ENCODE measurements at regions not wholly inside any gene's neighbourhood (a gene's known extent, or its start where the extent isn't known, plus 50 kb on each side); places are given as distances from the start of the nearest gene placed in this dataset.

DNA sequence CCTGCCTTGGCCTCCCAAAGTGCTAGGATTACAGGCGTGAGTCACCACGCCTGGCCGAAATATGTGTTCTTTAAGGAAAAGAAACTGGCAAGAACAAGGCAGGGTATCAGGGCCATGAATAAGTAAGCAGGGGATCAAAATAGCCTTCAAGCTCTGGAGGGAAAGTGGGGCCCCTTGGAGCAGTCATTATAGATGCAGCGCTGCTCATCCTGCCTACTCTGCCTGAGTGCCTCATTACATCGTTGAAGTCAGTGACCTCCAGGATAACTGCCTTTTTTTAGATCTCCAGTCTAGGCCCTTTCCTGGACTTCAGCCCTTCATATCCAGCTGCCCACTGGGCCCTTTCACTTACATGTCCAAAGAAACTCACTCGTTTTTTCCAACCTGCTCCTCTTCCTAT, 69.8 kb upstream of the PPM1B start:
- Mint-ChIP-seq H3K27me3 (ENCODE audit: low read depth) (peaks cover 2% of the 10 kb centered on the region), H3K36me3 (no peaks in the 10 kb centered on the region), H3K27ac (no peak overlapping the region), H3K9me3 (peaks cover 4% of the 10 kb centered on the region), H3K4me1 (no peaks in the 10 kb centered on the region), H3K4me3 (no peak overlapping the region)
- TF ChIP-seq CTCF (IDR thresholded peaks at IDR 0.05; ENCODE audit: unreplicated experiment), result no peak
- DNase-seq (ENCODE audit: low spot score in 2 of 2, unreplicated experiment in 2 of 2), result no peak

DNA sequence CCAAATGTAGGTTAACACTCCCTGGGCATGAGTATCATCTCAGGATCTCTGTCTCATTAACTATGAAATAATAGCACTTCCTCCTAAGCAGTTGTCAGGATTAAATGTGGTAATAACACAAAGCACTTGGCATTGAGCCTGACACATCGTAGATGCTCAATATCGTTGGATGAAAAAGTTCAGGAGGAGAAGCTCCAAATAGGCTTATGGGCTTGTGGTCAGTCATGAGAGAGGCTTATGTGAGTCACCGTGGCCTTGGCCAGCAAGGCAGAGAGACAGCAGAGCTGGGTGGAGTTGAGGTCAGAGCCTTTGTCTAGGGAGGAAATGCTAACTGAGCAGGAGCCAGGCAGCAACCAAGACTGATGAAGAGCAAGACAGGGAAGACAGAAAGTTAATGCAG, 68.3 kb upstream of the PPM1B start:
- no peak for TF ChIP-seq CTCF (IDR thresholded peaks at IDR 0.05; ENCODE audit: unreplicated experiment)
- no peak overlapping the region for H3K4me3 Mint-ChIP-seq
- H3K4me1 Mint-ChIP-seq, result no peaks in the 10 kb centered on the region
- no peaks in the 10 kb centered on the region for H3K36me3 Mint-ChIP-seq
- no peak overlapping the region for H3K27ac Mint-ChIP-seq
- DNase-seq (ENCODE audit: low spot score in 2 of 2, unreplicated experiment in 2 of 2), result no peak
- H3K27me3 Mint-ChIP-seq (ENCODE audit: low read depth), result peaks cover 2% of the 10 kb centered on the region
- peaks cover 4% of the 10 kb centered on the region for H3K9me3 Mint-ChIP-seq

GRCh38 chr2:44101246-44101645, 67.4 kb upstream of the PPM1B start:
- no peaks in the 10 kb centered on the region for H3K4me1 Mint-ChIP-seq
- no peak for TF ChIP-seq CTCF (IDR thresholded peaks at IDR 0.05; ENCODE audit: unreplicated experiment)
- no peaks in the 10 kb centered on the region for H3K36me3 Mint-ChIP-seq
- no peak for DNase-seq (ENCODE audit: low spot score in 2 of 2, unreplicated experiment in 2 of 2)
- H3K27me3 Mint-ChIP-seq (ENCODE audit: low read depth), result peaks cover 2% of the 10 kb centered on the region
- H3K4me3 Mint-ChIP-seq, result no peak overlapping the region
- H3K27ac Mint-ChIP-seq, result no peak overlapping the region
- peaks cover 4% of the 10 kb centered on the region for H3K9me3 Mint-ChIP-seq

- H3K9me3 Mint-ChIP-seq, result peaks cover 4% of the 10 kb centered on the region
These were observed 65.7 kb upstream of the PPM1B start for GRCh38 chr2:44102790-44103562.

GRCh38 chr2:44103639-44104038, 65.0 kb upstream of the PPM1B start:
- TF ChIP-seq CTCF (IDR thresholded peaks at IDR 0.05; ENCODE audit: unreplicated experiment), result no peak
- Mint-ChIP-seq H3K4me1 (no peaks in the 10 kb centered on the region), H3K36me3 (no peaks in the 10 kb centered on the region), H3K27ac (no peak overlapping the region), H3K9me3 (peaks cover 4% of the 10 kb centered on the region), H3K27me3 (ENCODE audit: low read depth) (peaks cover 2% of the 10 kb centered on the region), H3K4me3 (no peak overlapping the region)
- no peak for DNase-seq (ENCODE audit: low spot score in 2 of 2, unreplicated experiment in 2 of 2)

More at GRCh38 chr2:44102790-44103562, 65.7 kb upstream of the PPM1B start:
- Mint-ChIP-seq H3K27me3 (ENCODE audit: low read depth) (peaks cover 2% of the 10 kb centered on the region), H3K36me3 (no peaks in the 10 kb centered on the region), H3K27ac (no peak overlapping the region), H3K4me3 (no peak overlapping the region), H3K4me1 (no peaks in the 10 kb centered on the region)
- DNase-seq (ENCODE audit: low spot score in 2 of 2, unreplicated experiment in 2 of 2), result no peak
- TF ChIP-seq CTCF (IDR thresholded peaks at IDR 0.05; ENCODE audit: unreplicated experiment), result no peak
